ENCODE measurements at regions not wholly inside any gene's neighbourhood (a gene's known extent, or its start where the extent isn't known, plus 50 kb on each side); places are given as distances from the start of the nearest gene placed in this dataset.

DNA sequence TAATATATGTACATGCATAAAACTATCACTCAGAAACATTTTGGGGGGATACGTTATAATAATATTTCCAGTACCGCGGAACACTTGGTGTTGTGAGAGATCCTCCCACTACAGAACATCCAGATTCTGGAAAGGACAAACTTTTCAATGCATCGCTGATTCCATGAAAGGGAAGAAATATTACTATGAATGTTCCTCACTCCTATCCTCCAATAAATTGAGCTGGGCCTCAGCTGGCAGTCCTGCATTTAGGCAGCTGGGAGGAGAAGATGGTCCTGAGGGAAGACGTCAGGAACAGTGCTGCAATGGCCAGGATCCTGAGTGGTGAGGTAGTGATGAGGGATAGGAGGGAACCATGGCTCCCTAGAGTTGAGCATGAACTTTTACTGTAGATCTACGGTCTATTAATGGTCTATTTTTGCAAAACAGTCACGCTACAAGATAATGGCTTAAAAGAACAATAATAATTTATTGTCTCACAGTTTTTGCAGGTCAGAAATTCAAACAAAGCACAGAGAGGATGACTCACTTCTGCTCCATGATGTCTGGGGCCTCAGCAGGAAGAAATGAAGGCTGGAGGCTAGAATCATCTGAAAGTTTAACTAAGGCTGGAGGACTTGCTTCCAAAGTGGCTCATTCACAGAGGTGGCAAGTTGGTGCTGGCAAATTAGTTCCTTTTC, 538.1 kb downstream of the STIM2 start:
- TF ChIP-seq ARNT (IDR thresholded peaks at IDR 0.05) (no peak), NFRKB (IDR thresholded peaks at IDR 0.05) (no peak), ZNF384 (IDR thresholded peaks at IDR 0.05) (no peak), ELF4 (IDR thresholded peaks at IDR 0.05) (no peak), BHLHE40 (IDR thresholded peaks at IDR 0.05; ENCODE audit: borderline replicate concordance) (no peak), L3MBTL2 (conservative IDR thresholded peaks at IDR 0.05) (no peak)
- TF ChIP-seq, protein P1, sequence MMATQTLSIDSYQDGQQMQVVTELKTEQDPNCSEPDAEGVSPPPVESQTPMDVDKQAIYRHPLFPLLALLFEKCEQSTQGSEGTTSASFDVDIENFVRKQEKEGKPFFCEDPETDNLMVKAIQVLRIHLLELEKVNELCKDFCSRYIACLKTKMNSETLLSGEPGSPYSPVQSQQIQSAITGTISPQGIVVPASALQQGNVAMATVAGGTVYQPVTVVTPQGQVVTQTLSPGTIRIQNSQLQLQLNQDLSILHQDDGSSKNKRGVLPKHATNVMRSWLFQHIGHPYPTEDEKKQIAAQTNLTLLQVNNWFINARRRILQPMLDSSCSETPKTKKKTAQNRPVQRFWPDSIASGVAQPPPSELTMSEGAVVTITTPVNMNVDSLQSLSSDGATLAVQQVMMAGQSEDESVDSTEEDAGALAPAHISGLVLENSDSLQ (IDR thresholded peaks at IDR 0.05): no peak
- no peak for DNase-seq (ENCODE audit: extremely low spot score)
- ChIA-PET POLR2A (no interaction called here), CTCF (no interaction called here)

DNA sequence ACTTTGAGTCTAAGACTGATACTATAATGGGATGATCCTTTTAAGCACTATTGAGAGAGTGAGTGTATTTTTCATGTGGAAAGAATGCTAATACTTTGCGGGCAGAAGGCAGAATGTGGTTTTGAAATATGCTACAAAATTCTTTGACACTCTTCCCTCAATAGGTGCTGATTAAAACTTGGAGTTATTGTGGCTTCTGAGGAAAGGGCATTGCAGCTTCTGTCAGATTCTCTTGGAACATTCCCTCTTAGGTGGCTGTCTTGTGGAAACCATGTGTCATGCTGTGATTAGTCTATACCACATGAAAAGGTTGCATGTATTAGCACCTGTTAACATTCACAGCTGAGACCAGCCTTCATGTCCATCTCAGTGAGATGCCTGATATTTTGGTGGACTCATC, 547.0 kb downstream of the STIM2 start:
- no peak for DNase-seq (ENCODE audit: extremely low spot score)
- CTCF ChIA-PET: no interaction called here
- TF ChIP-seq L3MBTL2 (conservative IDR thresholded peaks at IDR 0.05): no peak
- no peak for TF ChIP-seq FOXA1 (IDR thresholded peaks at IDR 0.05)
- TF ChIP-seq LEF1 (IDR thresholded peaks at IDR 0.05; ENCODE audit: borderline replicate concordance): no peak
- TF ChIP-seq, protein P1 (IDR thresholded peaks at IDR 0.05): no peak
- TF ChIP-seq FOXK2 (IDR thresholded peaks at IDR 0.05): no peak
- TF ChIP-seq FOXM1 (IDR thresholded peaks at IDR 0.05; ENCODE audit: borderline replicate concordance): no peak
- TF ChIP-seq HDGF (IDR thresholded peaks at IDR 0.05; ENCODE audit: borderline replicate concordance): no peak
- no peak for TF ChIP-seq SUZ12 (IDR thresholded peaks at IDR 0.05)
- TF ChIP-seq ELF4 (IDR thresholded peaks at IDR 0.05): no peak
- POLR2A ChIA-PET: no interaction called here

DNA sequence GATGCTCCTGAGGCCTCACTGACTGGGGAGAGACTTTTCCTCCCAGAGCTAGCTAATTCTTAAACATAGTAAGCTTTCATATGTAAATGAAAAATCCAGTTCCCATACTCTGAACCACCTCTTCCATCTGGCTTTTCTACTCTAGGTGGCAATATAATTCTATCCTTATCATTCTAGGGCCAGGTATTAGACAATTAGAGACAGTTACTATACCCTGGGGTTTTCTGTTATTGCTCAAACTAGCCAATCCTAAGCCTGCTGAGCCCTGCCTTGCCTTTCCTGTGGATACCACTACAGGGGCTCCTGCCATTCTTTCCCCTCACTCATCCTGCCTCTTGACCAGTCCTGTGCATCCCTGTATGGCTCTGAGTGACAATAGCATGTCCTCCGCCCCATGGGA, 552.0 kb downstream of the STIM2 start:
- DNase-seq (ENCODE audit: extremely low spot score): no peak
- TF ChIP-seq ZNF384 (IDR thresholded peaks at IDR 0.05) (no peak), TARDBP (IDR thresholded peaks at IDR 0.05) (no peak), NFRKB (IDR thresholded peaks at IDR 0.05) (no peak), FOXK2 (IDR thresholded peaks at IDR 0.05) (no peak), BHLHE40 (IDR thresholded peaks at IDR 0.05; ENCODE audit: borderline replicate concordance) (no peak), FOXA1 (IDR thresholded peaks at IDR 0.05) (no peak), ARNT (IDR thresholded peaks at IDR 0.05) (no peak), ELF4 (IDR thresholded peaks at IDR 0.05) (no peak), CTBP1 (IDR thresholded peaks at IDR 0.05; ENCODE audit: borderline replicate concordance) (no peak)
- CTCF ChIA-PET: no interaction called here
- POLR2A ChIA-PET: no interaction called here

DNA sequence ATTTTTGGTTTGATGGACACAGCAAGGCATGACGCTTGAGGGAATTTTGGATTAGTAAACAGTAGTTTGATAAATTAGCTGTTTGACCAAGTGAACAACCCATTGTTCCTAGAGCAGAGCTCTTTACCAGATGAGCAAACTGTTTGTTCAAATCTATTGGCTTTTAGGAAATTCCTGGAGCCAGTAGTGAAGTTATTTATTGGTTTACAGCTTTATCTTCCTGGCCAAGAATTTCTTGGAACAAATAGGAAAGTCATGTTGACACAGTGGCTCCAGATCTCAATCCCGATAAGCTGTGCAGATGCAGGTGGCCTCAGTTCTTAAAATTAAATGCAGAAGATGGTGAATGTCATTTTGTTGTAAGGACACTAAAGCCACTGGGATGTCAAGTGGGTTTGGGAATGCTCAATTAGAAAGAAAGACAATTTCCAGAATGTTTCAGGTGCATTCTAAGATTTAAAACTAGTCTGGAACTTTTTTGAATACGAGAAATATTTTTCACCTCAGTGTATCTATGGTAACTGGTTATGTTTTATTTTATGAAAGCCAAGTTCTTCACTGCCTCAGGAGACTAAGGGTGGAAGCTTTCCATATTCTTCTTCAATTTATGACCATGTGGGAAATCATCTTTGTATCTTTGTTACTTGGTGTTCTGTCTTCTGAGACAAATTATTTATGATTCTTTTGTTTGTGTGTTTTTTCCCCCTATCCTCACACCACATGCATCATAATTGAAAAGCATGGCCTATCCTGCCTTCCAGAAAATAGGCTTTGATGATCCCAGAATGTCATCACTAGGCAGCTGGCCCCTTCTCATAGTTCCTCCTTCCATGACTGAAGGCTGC, 554.5 kb downstream of the STIM2 start:
- POLR2A ChIA-PET: no interaction called here
- DNase-seq (ENCODE audit: extremely low spot score): no peak
- no peak for TF ChIP-seq BHLHE40 (IDR thresholded peaks at IDR 0.05; ENCODE audit: borderline replicate concordance)
- TF ChIP-seq, protein P1 (IDR thresholded peaks at IDR 0.05): no peak
- TF ChIP-seq L3MBTL2 (conservative IDR thresholded peaks at IDR 0.05): no peak
- no peak for TF ChIP-seq ARNT (IDR thresholded peaks at IDR 0.05)
- TF ChIP-seq ZNF384 (IDR thresholded peaks at IDR 0.05): no peak
- no peak for TF ChIP-seq HDGF (IDR thresholded peaks at IDR 0.05; ENCODE audit: borderline replicate concordance)
- TF ChIP-seq SP1 (IDR thresholded peaks at IDR 0.05): no peak
- TF ChIP-seq FOXK2 (IDR thresholded peaks at IDR 0.05): no peak
- TF ChIP-seq SUZ12 (IDR thresholded peaks at IDR 0.05): no peak
- TF ChIP-seq CTBP1 (IDR thresholded peaks at IDR 0.05; ENCODE audit: borderline replicate concordance): no peak
- no peak for TF ChIP-seq LEF1 (IDR thresholded peaks at IDR 0.05; ENCODE audit: borderline replicate concordance)
- TF ChIP-seq TARDBP (IDR thresholded peaks at IDR 0.05): no peak
- TF ChIP-seq FOXM1 (IDR thresholded peaks at IDR 0.05; ENCODE audit: borderline replicate concordance): no peak
- TF ChIP-seq NFRKB (IDR thresholded peaks at IDR 0.05): no peak
- TF ChIP-seq ELF4 (IDR thresholded peaks at IDR 0.05): no peak
- no peak for TF ChIP-seq FOXA1 (IDR thresholded peaks at IDR 0.05)
- CTCF ChIA-PET: no interaction called here

DNA sequence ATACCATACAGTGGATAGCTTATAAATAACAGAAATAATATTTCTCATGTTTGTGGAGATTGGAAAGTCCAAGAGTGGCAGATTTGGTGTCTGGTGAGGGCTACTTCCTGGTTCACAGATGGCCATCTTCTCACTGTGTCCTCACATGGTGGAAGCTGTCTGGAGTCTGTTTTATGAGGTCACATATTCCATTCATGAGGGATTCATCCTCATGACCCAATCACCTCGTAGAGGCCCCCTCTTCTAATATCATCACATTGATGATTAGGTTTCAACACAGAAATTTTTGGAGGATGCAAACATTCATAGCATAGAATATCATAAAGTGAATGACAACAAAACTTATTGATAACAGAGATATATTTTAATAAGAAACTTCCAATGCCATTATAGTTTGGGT, 568.0 kb downstream of the STIM2 start:
- ChIA-PET CTCF (no interaction called here), POLR2A (no interaction called here)
- TF ChIP-seq SP1 (IDR thresholded peaks at IDR 0.05) (no peak), ARNT (IDR thresholded peaks at IDR 0.05) (no peak), BHLHE40 (IDR thresholded peaks at IDR 0.05; ENCODE audit: borderline replicate concordance) (no peak), CTBP1 (IDR thresholded peaks at IDR 0.05; ENCODE audit: borderline replicate concordance) (no peak), SUZ12 (IDR thresholded peaks at IDR 0.05) (no peak), LEF1 (IDR thresholded peaks at IDR 0.05; ENCODE audit: borderline replicate concordance) (no peak), ELF4 (IDR thresholded peaks at IDR 0.05) (no peak)
- no peak for DNase-seq (ENCODE audit: extremely low spot score)

DNA sequence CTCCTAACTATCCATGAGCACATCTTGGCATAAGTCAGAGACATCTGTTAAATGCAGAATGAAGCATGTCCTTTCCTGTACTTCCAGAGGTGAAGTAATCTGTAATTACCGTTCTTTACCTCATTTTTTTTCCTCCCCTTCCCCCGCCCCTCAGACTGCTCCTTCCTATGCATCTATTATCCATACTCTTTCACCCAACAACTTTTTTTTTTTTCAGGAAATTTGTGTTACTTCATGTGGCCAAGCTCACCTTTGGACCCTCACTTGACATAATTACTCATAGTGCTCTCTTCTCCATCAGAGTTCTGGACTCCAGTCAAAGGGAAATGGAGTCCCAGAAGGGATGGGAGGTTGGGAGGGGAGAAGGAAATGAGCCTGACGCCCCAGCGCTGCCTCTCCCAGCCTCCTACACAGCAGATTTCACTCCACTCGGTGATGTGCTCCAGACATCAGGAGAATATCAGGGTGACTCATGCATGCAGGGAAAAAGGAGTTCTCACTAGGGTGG, 568.8 kb downstream of the STIM2 start:
- DNase-seq (ENCODE audit: extremely low spot score): no peak
- TF ChIP-seq ELF4 (IDR thresholded peaks at IDR 0.05): no peak
- no peak for TF ChIP-seq LEF1 (IDR thresholded peaks at IDR 0.05; ENCODE audit: borderline replicate concordance)
- TF ChIP-seq, protein P1 (IDR thresholded peaks at IDR 0.05): no peak
- TF ChIP-seq FOXM1 (IDR thresholded peaks at IDR 0.05; ENCODE audit: borderline replicate concordance): no peak
- TF ChIP-seq ARNT (IDR thresholded peaks at IDR 0.05): no peak
- no peak for TF ChIP-seq FOXA1 (IDR thresholded peaks at IDR 0.05)
- no peak for TF ChIP-seq L3MBTL2 (conservative IDR thresholded peaks at IDR 0.05)
- TF ChIP-seq SUZ12 (IDR thresholded peaks at IDR 0.05): no peak
- ChIA-PET CTCF (no interaction called here), POLR2A (no interaction called here)

All from HEK293T (cell line).